ENCODE measurements at regions not wholly inside any gene's neighbourhood (a gene's known extent, or its start where the extent isn't known, plus 50 kb on each side); places are given as distances from the start of the nearest gene placed in this dataset.

DNA sequence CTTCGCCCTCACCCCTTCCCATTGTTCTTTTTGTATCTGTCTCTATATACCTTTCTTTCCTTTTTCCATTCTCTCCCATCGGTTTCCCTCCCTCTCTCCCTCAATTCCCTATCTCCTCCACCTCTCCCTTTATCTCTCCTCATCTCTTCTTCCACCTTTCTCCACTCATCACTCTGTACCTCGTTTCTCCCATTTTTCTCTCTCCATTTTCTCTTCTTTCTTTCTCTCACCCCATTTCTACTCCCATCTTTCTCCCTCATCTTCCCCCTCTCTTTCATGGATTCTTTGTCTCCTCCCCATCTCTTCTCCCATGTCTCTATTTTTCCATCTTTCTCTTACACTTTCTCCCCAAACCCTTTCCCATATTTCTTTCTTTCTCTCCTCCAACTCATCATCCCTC is 385.9 kb upstream of the CLINT1 start:
- intact Hi-C loops (cut with micrococcal nuclease), result no loop called here
- no TSS peak for BruUV-seq (replicated peaks)
- no peaks in the 10 kb centered on the region for H3K9me3 Mint-ChIP-seq (ENCODE audit: unreplicated experiment)
- no peak overlapping the region for H3K27ac Mint-ChIP-seq (ENCODE audit: low read depth, unreplicated experiment)
- no peaks in the 10 kb centered on the region for H3K4me1 Mint-ChIP-seq (ENCODE audit: insufficient read depth, unreplicated experiment)
- no peaks in the 10 kb centered on the region for H3K36me3 Mint-ChIP-seq (ENCODE audit: insufficient read depth, unreplicated experiment)
- POLR2A ChIA-PET, result no interaction called here
- DNase-seq (ENCODE audit: unreplicated experiment), result no peak
- peaks cover 44% of the 10 kb centered on the region for H3K27me3 Mint-ChIP-seq (ENCODE audit: insufficient read depth, unreplicated experiment)
- H3K4me3 Mint-ChIP-seq (ENCODE audit: unreplicated experiment), result no peak overlapping the region
- CTCF ChIA-PET, result interaction anchor here (0.6 to 1.2 kb wide), 3 partner anchors 20 to 170 kb away, joined by 3 read pairs; no protein-coding TSS in a partner anchor
- TF ChIP-seq, protein P1, sequence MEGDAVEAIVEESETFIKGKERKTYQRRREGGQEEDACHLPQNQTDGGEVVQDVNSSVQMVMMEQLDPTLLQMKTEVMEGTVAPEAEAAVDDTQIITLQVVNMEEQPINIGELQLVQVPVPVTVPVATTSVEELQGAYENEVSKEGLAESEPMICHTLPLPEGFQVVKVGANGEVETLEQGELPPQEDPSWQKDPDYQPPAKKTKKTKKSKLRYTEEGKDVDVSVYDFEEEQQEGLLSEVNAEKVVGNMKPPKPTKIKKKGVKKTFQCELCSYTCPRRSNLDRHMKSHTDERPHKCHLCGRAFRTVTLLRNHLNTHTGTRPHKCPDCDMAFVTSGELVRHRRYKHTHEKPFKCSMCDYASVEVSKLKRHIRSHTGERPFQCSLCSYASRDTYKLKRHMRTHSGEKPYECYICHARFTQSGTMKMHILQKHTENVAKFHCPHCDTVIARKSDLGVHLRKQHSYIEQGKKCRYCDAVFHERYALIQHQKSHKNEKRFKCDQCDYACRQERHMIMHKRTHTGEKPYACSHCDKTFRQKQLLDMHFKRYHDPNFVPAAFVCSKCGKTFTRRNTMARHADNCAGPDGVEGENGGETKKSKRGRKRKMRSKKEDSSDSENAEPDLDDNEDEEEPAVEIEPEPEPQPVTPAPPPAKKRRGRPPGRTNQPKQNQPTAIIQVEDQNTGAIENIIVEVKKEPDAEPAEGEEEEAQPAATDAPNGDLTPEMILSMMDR (IDR thresholded peaks at IDR 0.05; ENCODE audit: unreplicated experiment), result no peak

DNA sequence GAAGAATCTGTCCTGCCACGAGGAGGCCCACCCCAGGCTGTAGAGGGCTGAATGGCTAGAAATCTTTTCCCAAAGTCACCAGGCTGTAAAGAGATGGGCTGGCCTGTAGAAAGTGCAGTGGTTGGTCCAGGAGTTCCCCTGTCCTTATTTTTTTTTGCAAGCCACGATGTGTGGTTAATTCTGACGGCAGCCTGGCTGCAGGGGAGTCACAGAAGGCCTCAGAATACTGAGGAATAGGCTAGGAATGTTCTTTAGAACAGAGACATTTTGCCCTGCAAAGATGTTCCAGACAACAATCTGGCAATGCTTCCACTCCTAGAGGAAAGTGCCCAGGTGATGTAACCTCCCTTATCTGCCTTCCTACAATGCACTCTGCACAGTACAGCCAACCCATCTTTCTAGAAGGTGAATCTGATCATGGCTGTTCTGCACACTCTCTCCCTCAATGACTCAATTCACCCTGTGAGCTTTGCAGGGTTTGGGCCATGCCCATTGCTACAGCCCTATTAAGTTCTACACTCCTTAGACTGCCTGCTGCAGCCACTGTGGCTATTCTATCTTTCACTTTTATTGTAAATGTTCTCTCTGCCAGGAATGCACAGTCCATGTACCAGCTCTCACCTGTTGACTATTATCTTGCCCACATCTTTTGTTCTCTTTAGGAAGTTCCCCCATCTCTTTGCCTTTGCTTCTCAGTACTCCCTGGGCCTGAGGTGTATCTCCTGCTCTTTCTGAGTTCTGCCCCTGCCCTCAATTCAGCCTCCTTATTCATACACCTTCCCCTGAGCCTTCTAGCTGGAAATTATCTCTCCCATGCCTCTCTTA is 377.8 kb upstream of the CLINT1 start:
- Mint-ChIP-seq H3K36me3 (ENCODE audit: insufficient read depth, unreplicated experiment) (no peaks in the 10 kb centered on the region), H3K4me3 (ENCODE audit: unreplicated experiment) (no peak overlapping the region), H3K27ac (ENCODE audit: low read depth, unreplicated experiment) (no peak overlapping the region), H3K4me1 (ENCODE audit: insufficient read depth, unreplicated experiment) (peaks cover 6% of the 10 kb centered on the region), H3K27me3 (ENCODE audit: insufficient read depth, unreplicated experiment) (no peaks in the 10 kb centered on the region), H3K9me3 (ENCODE audit: unreplicated experiment) (no peaks in the 10 kb centered on the region)
- DNase-seq (ENCODE audit: unreplicated experiment), result no peak
- TF ChIP-seq, protein P1 (IDR thresholded peaks at IDR 0.05; ENCODE audit: unreplicated experiment), result no peak
- no TSS peak for BruUV-seq (replicated peaks)
- CTCF ChIA-PET, result no interaction called here
- POLR2A ChIA-PET, result interaction anchor here (0.7 to 1.0 kb wide), 2 partner anchors 12 to 1823 kb away, joined by 3 to 4 read pairs; no protein-coding TSS in a partner anchor
- intact Hi-C loops (cut with micrococcal nuclease), result no loop called here

DNA sequence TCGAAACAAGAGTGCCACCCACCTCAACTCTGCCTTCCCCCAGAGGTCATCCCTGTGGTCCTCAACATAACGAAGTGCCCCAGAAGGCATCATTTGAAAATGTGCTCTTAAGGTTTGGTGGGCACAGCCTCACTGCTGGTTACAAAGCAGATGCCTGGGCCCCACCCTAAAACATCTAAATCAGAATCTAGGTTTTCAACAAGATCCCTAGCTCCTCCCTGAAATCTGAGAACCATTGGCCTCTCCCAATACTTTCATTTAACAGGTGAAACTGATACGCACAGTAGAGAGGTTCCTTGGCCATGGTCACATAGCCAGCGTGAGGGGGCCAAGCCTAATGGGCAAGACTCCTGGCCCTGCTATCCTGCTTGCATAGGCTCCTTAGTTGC is 376.2 kb upstream of the CLINT1 start:
- CTCF ChIA-PET, result no interaction called here
- POLR2A ChIA-PET, result interaction anchor here (0.9 to 1.0 kb wide), 2 partner anchors 11 to 12 kb away, joined by 3 to 4 read pairs; no protein-coding TSS in a partner anchor
- H3K36me3 Mint-ChIP-seq (ENCODE audit: insufficient read depth, unreplicated experiment), result no peaks in the 10 kb centered on the region
- H3K9me3 Mint-ChIP-seq (ENCODE audit: unreplicated experiment), result no peaks in the 10 kb centered on the region
- no peak overlapping the region for H3K27ac Mint-ChIP-seq (ENCODE audit: low read depth, unreplicated experiment)
- DNase-seq (ENCODE audit: unreplicated experiment), result no peak
- no peaks in the 10 kb centered on the region for H3K27me3 Mint-ChIP-seq (ENCODE audit: insufficient read depth, unreplicated experiment)
- no peak overlapping the region for H3K4me3 Mint-ChIP-seq (ENCODE audit: unreplicated experiment)
- intact Hi-C loops (cut with micrococcal nuclease), result no loop called here
- TF ChIP-seq, protein P1 (IDR thresholded peaks at IDR 0.05; ENCODE audit: unreplicated experiment), result no peak
- peaks cover 6% of the 10 kb centered on the region for H3K4me1 Mint-ChIP-seq (ENCODE audit: insufficient read depth, unreplicated experiment)
- BruUV-seq (replicated peaks), result no TSS peak

DNA sequence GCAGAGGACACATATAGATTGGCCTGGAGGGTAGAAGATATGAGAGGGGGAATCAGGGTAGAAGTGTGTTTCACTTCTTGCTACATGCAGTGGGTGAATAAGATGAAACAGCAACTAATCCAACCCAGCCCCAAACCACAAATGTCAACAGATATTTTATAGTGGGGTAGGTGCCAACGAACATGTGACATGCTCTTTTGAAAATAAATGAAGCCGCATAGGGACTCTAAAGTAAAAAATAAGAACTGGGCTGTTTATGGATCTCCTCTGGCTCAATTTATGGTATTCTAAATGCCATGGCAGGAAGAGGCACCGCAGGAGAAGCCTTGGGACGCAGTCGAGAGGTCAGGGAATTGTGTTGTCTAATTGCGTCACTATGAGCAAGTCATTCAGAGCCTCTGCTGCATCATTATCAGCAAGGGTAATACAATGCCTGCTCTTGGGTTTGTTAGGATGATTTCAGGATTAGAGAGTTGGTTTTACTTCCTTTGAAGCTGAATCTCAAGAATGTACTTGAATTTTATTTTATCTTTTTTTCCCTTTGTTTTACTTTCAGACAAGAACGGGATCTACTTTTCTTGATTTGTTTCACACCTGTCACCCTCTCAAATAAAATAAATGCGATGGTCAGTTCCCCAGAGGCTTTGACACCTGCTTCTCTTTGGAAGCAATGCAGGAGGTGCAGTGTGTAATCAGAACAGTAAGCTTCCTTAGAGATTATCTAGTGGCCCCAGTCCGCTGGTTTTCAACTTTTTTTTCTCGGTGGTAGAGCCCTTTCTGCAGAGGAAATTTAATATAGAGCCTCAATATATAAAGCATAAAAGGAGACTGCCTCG is 375.6 kb upstream of the CLINT1 start:
- Mint-ChIP-seq H3K9me3 (ENCODE audit: unreplicated experiment) (no peaks in the 10 kb centered on the region), H3K27me3 (ENCODE audit: insufficient read depth, unreplicated experiment) (no peaks in the 10 kb centered on the region), H3K36me3 (ENCODE audit: insufficient read depth, unreplicated experiment) (no peaks in the 10 kb centered on the region), H3K4me1 (ENCODE audit: insufficient read depth, unreplicated experiment) (peaks cover 6% of the 10 kb centered on the region), H3K27ac (ENCODE audit: low read depth, unreplicated experiment) (no peak overlapping the region), H3K4me3 (ENCODE audit: unreplicated experiment) (no peak overlapping the region)
- intact Hi-C loops (cut with micrococcal nuclease), result no loop called here
- peak; percentile 49 for DNase-seq (ENCODE audit: unreplicated experiment)
- ChIA-PET CTCF (interaction anchor here (0.8 to 1.0 kb wide), 2 partner anchors 13 to 15 kb away, joined by 3 to 4 read pairs; no protein-coding TSS in a partner anchor), POLR2A (interaction anchor here (0.9 kb wide), 1 partner anchor 13 kb away, joined by 3 read pairs; no protein-coding TSS in a partner anchor)
- BruUV-seq (replicated peaks), result no TSS peak
- TF ChIP-seq, protein P1 (IDR thresholded peaks at IDR 0.05; ENCODE audit: unreplicated experiment), result no peak
